HCT116 (cell line): ENCODE measurements at regions not wholly inside any gene's neighbourhood (a gene's known extent, or its start where the extent isn't known, plus 50 kb on each side); places are given as distances from the start of the nearest gene placed in this dataset.

Experiments used
- EGR1 ChIP-seq: IDR thresholded peaks from 2 replicates; pipeline ENCODE4 v1.6.1; 2012; ENCODE audit warnings: low read depth
- ELF1 ChIP-seq: IDR thresholded peaks from 2 replicates; pipeline ENCODE4 v1.6.1; 2012; ENCODE audit warnings: low read depth, borderline replicate concordance
- EZH2 ChIP-seq: fragments of 200-600 bp; sonication (generic); IDR thresholded peaks from 2 replicates; pipeline ENCODE4 v1.6.1; 2017; ENCODE audit warnings: antibody characterized with exemption, mixed run types
- EZH2phosphoT487 ChIP-seq: fragments of 200-600 bp; IDR thresholded peaks from 2 replicates; pipeline ENCODE4 v1.6.1; 2018; ENCODE audit warnings: antibody characterized with exemption, borderline replicate concordance
- POLR2A ChIP-seq: IDR thresholded peaks from 2 replicates; pipeline ENCODE4 v1.7.0; 2011; ENCODE audit warnings: borderline replicate concordance; ENCODE audit not compliant: insufficient read depth, insufficient read length; ENCODE audit errors: extremely low read depth
- YY1 ChIP-seq: IDR thresholded peaks from 2 replicates; pipeline ENCODE4 v1.6.1; 2011; ENCODE audit warnings: low read length, low read depth, moderate library complexity, mild to moderate bottlenecking; ENCODE audit not compliant: insufficient replicate concordance; ENCODE audit errors: extremely low read depth
- TF ChIP-seq, protein P1 (sequence below): IDR thresholded peaks from 2 replicates; pipeline ENCODE4 v1.6.1; 2012
- TF ChIP-seq, protein P2 (sequence below), 3 experiments: fragments of 200-600 bp in 1 of 3; sonication (generic) in 1 of 3; IDR thresholded peaks in 2 of 3; conservative IDR thresholded peaks in 1 of 3; 2 replicates each; pipeline ENCODE4 v1.5.1; 2012 to 2017; ENCODE audit warnings: low read depth in 2 of 3, low read length in 2 of 3, antibody characterized with exemption in 1 of 3, borderline replicate concordance in 1 of 3, control low read depth in 1 of 3, mild to moderate bottlenecking in 1 of 3, mixed read lengths in 1 of 3, mixed run types in 1 of 3, moderate library complexity in 1 of 3; ENCODE audit not compliant: insufficient read depth in 1 of 3
- TF ChIP-seq, protein P3 (sequence below): IDR thresholded peaks from 2 replicates; pipeline ENCODE4 v1.6.1; 2012
- TF ChIP-seq, protein P4 (sequence below): IDR thresholded peaks from 2 replicates; pipeline ENCODE4 v1.6.1; 2011; ENCODE audit warnings: mild to moderate bottlenecking, low read length, moderate library complexity; ENCODE audit not compliant: insufficient replicate concordance; ENCODE audit errors: extremely low read depth
- TF ChIP-seq, protein P5 (sequence below): IDR thresholded peaks from 2 replicates; pipeline ENCODE4 v1.6.1; 2012; ENCODE audit warnings: low read depth

DNA sequence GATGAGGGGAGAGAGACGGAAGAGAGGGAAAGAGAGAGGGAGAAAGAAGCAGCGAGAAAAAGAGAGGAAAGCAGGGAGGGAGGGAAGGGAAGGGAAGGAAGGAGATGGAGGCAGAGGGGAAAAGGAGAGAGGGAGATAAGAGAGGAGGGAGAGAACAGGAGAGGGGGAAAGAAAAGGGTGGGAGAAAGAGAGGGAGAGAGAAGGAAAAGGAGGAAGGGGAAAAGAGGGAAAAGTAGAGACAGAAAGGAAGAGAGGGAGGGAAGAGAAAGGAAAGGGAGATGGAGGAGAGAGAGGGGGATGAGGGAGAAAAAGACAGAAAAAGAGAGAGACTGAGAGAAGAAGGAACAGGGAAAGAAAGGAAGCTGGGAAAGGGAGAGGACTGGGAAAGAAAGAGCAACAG lies 814.4 kb downstream of the CDH11 start:
- TF ChIP-seq EZH2, result no peak
- TF ChIP-seq, protein P1, sequence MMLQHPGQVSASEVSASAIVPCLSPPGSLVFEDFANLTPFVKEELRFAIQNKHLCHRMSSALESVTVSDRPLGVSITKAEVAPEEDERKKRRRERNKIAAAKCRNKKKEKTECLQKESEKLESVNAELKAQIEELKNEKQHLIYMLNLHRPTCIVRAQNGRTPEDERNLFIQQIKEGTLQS, result no peak
- TF ChIP-seq, protein P2, sequence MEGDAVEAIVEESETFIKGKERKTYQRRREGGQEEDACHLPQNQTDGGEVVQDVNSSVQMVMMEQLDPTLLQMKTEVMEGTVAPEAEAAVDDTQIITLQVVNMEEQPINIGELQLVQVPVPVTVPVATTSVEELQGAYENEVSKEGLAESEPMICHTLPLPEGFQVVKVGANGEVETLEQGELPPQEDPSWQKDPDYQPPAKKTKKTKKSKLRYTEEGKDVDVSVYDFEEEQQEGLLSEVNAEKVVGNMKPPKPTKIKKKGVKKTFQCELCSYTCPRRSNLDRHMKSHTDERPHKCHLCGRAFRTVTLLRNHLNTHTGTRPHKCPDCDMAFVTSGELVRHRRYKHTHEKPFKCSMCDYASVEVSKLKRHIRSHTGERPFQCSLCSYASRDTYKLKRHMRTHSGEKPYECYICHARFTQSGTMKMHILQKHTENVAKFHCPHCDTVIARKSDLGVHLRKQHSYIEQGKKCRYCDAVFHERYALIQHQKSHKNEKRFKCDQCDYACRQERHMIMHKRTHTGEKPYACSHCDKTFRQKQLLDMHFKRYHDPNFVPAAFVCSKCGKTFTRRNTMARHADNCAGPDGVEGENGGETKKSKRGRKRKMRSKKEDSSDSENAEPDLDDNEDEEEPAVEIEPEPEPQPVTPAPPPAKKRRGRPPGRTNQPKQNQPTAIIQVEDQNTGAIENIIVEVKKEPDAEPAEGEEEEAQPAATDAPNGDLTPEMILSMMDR (IDR thresholded peaks at IDR 0.05 in 2 of 3, conservative IDR thresholded peaks at IDR 0.05 in 1 of 3; ENCODE audit: borderline replicate concordance in 1 of 3, insufficient read depth in 1 of 3, low read depth in 2 of 3, low read length in 2 of 3), result no peak
- no peak for TF ChIP-seq EZH2phosphoT487
- TF ChIP-seq, protein P3, sequence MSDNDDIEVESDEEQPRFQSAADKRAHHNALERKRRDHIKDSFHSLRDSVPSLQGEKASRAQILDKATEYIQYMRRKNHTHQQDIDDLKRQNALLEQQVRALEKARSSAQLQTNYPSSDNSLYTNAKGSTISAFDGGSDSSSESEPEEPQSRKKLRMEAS, result no peak
- TF ChIP-seq, protein P4, sequence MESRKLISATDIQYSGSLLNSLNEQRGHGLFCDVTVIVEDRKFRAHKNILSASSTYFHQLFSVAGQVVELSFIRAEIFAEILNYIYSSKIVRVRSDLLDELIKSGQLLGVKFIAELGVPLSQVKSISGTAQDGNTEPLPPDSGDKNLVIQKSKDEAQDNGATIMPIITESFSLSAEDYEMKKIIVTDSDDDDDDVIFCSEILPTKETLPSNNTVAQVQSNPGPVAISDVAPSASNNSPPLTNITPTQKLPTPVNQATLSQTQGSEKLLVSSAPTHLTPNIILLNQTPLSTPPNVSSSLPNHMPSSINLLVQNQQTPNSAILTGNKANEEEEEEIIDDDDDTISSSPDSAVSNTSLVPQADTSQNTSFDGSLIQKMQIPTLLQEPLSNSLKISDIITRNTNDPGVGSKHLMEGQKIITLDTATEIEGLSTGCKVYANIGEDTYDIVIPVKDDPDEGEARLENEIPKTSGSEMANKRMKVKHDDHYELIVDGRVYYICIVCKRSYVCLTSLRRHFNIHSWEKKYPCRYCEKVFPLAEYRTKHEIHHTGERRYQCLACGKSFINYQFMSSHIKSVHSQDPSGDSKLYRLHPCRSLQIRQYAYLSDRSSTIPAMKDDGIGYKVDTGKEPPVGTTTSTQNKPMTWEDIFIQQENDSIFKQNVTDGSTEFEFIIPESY, result no peak
- no peak for TF ChIP-seq YY1
- no peak for TF ChIP-seq ELF1
- TF ChIP-seq EGR1, result no peak
- no peak for TF ChIP-seq POLR2A
- TF ChIP-seq, protein P5, sequence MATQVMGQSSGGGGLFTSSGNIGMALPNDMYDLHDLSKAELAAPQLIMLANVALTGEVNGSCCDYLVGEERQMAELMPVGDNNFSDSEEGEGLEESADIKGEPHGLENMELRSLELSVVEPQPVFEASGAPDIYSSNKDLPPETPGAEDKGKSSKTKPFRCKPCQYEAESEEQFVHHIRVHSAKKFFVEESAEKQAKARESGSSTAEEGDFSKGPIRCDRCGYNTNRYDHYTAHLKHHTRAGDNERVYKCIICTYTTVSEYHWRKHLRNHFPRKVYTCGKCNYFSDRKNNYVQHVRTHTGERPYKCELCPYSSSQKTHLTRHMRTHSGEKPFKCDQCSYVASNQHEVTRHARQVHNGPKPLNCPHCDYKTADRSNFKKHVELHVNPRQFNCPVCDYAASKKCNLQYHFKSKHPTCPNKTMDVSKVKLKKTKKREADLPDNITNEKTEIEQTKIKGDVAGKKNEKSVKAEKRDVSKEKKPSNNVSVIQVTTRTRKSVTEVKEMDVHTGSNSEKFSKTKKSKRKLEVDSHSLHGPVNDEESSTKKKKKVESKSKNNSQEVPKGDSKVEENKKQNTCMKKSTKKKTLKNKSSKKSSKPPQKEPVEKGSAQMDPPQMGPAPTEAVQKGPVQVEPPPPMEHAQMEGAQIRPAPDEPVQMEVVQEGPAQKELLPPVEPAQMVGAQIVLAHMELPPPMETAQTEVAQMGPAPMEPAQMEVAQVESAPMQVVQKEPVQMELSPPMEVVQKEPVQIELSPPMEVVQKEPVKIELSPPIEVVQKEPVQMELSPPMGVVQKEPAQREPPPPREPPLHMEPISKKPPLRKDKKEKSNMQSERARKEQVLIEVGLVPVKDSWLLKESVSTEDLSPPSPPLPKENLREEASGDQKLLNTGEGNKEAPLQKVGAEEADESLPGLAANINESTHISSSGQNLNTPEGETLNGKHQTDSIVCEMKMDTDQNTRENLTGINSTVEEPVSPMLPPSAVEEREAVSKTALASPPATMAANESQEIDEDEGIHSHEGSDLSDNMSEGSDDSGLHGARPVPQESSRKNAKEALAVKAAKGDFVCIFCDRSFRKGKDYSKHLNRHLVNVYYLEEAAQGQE, result no peak
